T-helper 1 cell treated with Interleukin-12 subunit alpha and Interleukin-12 subunit beta and Interleukin-4 antibody, amounts not matched to agents 30 ng/mL and 1 ng/mL, for 36 hours (primary cell): ENCODE measurements at regions not wholly inside any gene's neighbourhood (a gene's known extent, or its start where the extent isn't known, plus 50 kb on each side); places are given as distances from the start of the nearest gene placed in this dataset.
"Not testable (repeated sequence)": the region's sequence is repeated elsewhere in the genome, so short reads cannot be mapped to it uniquely, and the experiment has no call there.

ENCODE experiments used
- intact Hi-C: fragments of 100-400 bp; cut with micrococcal nuclease; formaldehyde crosslinking; loops from one replicate; pipeline ENCODE4 v1.15.1; 2024

- intact Hi-C loops, result no loop called here
These were observed 530.4 kb upstream of the PTPRD start for GRCh38 chr9:11142965-11143738.

- intact Hi-C loops, result no loop called here
These were observed 531.9 kb upstream of the PTPRD start for GRCh38 chr9:11144746-11145145.

- intact Hi-C loops, result no loop called here
These were observed 535.4 kb upstream of the PTPRD start for GRCh38 chr9:11148189-11148588.

GRCh38 chr9:11149065-11149464 is 536.3 kb upstream of the PTPRD start:
- intact Hi-C loops, result no loop called here

- intact Hi-C loops, result no loop called here
These were observed 545.3 kb upstream of the PTPRD start for GRCh38 chr9:11158063-11158462.

- intact Hi-C loops, result no loop called here
These were observed 545.9 kb upstream of the PTPRD start for GRCh38 chr9:11158676-11159075.

GRCh38 chr9:11159318-11159862 is 546.6 kb upstream of the PTPRD start:
- intact Hi-C loops, result no loop called here

- intact Hi-C loops, result no loop called here
These were observed 551.0 kb upstream of the PTPRD start for GRCh38 chr9:11163843-11164242.

GRCh38 chr9:11182001-11182400 is 569.2 kb upstream of the PTPRD start:
- intact Hi-C loops, result no loop called here

GRCh38 chr9:11190719-11191118 is 577.9 kb upstream of the PTPRD start:
- intact Hi-C loops, result no loop called here

GRCh38 chr9:11192993-11193392 is 580.2 kb upstream of the PTPRD start:
- intact Hi-C loops, result no loop called here

GRCh38 chr9:11194246-11194645 is 581.4 kb upstream of the PTPRD start:
- intact Hi-C loops, result no loop called here

GRCh38 chr9:11196840-11197365 is 584.1 kb upstream of the PTPRD start:
- intact Hi-C loops, result not testable (repeated sequence)

GRCh38 chr9:11199335-11199734 is 586.5 kb upstream of the PTPRD start:
- intact Hi-C loops, result no loop called here

GRCh38 chr9:11204521-11204920 is 591.7 kb upstream of the PTPRD start:
- intact Hi-C loops, result no loop called here

- intact Hi-C loops, result loop anchor here (5.0 kb wide), 1 partner anchor 255 kb away; no protein-coding TSS in a partner anchor
These were observed 594.1 kb upstream of the PTPRD start for GRCh38 chr9:11206925-11207324.

GRCh38 chr9:11233696-11234095 is 620.9 kb upstream of the PTPRD start:
- intact Hi-C loops, result no loop called here

- intact Hi-C loops, result no loop called here
These were observed 622.3 kb upstream of the PTPRD start for GRCh38 chr9:11235061-11235460.

GRCh38 chr9:11241779-11242178 is 629.0 kb upstream of the PTPRD start:
- intact Hi-C loops, result no loop called here

GRCh38 chr9:11257992-11258391 is 645.2 kb upstream of the PTPRD start:
- intact Hi-C loops, result no loop called here

GRCh38 chr9:11269036-11269435 is 656.2 kb upstream of the PTPRD start:
- intact Hi-C loops, result no loop called here

GRCh38 chr9:11275158-11275695 is 662.4 kb upstream of the PTPRD start:
- intact Hi-C loops, result no loop called here

- intact Hi-C loops, result no loop called here
These were observed 700.2 kb upstream of the PTPRD start for GRCh38 chr9:11312966-11313365.
